Fibroblast of lung (primary cell): ENCODE measurements at regions not wholly inside any gene's neighbourhood (a gene's known extent, or its start where the extent isn't known, plus 50 kb on each side); places are given as distances from the start of the nearest gene placed in this dataset.

Source experiments
- DNase-seq, 2 donors: peaks; one replicate each; pipeline versions ENCODE4 v3.0.0 to v3.0.0-alpha.2; 2010; ENCODE audit warnings: low read depth in 2 of 2
- H2AFZ ChIP-seq: 2 replicates; pipeline ENCODE4 v1.5.1; 2012; ENCODE audit warnings: low read length, control low read depth, inconsistent platforms
- H3K27ac ChIP-seq: 2 replicates; pipeline ENCODE4 v1.5.1; 2011; ENCODE audit warnings: low read length, control low read depth; ENCODE audit not compliant: insufficient read depth
- H3K27me3 ChIP-seq: 2 replicates; pipeline ENCODE4 v1.5.1; 2011; ENCODE audit warnings: mild to moderate bottlenecking, low read length; ENCODE audit not compliant: control insufficient read depth, insufficient read depth
- H3K36me3 ChIP-seq: 2 replicates; pipeline ENCODE4 v1.5.1; 2011; ENCODE audit warnings: low read length; ENCODE audit not compliant: control insufficient read depth, insufficient read depth
- H3K4me1 ChIP-seq: 2 replicates; pipeline ENCODE4 v1.5.1; 2011; ENCODE audit warnings: low read length; ENCODE audit not compliant: control insufficient read depth, insufficient read depth; ENCODE audit errors: extremely low read depth
- H3K4me2 ChIP-seq: 2 replicates; pipeline ENCODE4 v1.5.1; 2011; ENCODE audit warnings: low read length, control low read depth; ENCODE audit not compliant: insufficient read depth; ENCODE audit errors: extremely low read depth
- H3K4me3 ChIP-seq, 4 experiments: fragments of 200-600 bp in 1 of 4; sonication (generic) in 1 of 4; replicated peaks in 1 of 4; 2 replicates each; pipeline ENCODE4 v1.5.1; 2011 to 2016; ENCODE audit warnings: low read length in 4 of 4, low read depth in 3 of 4, mild to moderate bottlenecking in 3 of 4, control low read depth in 2 of 4, inconsistent platforms in 1 of 4, mixed read lengths in 1 of 4; ENCODE audit not compliant: insufficient read depth in 1 of 4; ENCODE audit errors: control extremely low read depth in 1 of 4
- H3K79me2 ChIP-seq: 2 replicates; pipeline ENCODE4 v1.5.1; 2012; ENCODE audit warnings: mild to moderate bottlenecking, low read length, inconsistent platforms; ENCODE audit not compliant: control insufficient read depth, insufficient read depth
- H3K9ac ChIP-seq: 2 replicates; pipeline ENCODE4 v1.5.1; 2011; ENCODE audit warnings: mild to moderate bottlenecking, low read length, control low read depth; ENCODE audit not compliant: insufficient read depth
- H3K9me3 ChIP-seq: 2 replicates; pipeline ENCODE4 v1.5.1; 2012; ENCODE audit warnings: low read depth, low read length; ENCODE audit not compliant: control insufficient read depth, insufficient read depth
- H4K20me1 ChIP-seq: 2 replicates; pipeline ENCODE4 v1.5.1; 2011; ENCODE audit warnings: low read length; ENCODE audit not compliant: control insufficient read depth, insufficient read depth; ENCODE audit errors: extremely low read depth
- CTCF ChIP-seq, 2 donors: IDR thresholded peaks in 1 of 2; conservative IDR thresholded peaks in 1 of 2; 1 replicate in 1 of 2; 2 replicates in 1 of 2; pipeline ENCODE4 v1.5.1; 2011 to 2012; ENCODE audit warnings: low read length in 2 of 2, control low read depth in 1 of 2, inconsistent platforms in 1 of 2, low read depth in 1 of 2, mild to moderate bottlenecking in 1 of 2
- EZH2 ChIP-seq: IDR thresholded peaks from 2 replicates; pipeline ENCODE4 v1.5.1; 2012; ENCODE audit warnings: low read length, control low read depth, mild to moderate bottlenecking; ENCODE audit errors: missing control alignments

GRCh38 chr5:169369130-169369529, 68.2 kb upstream of the SLIT3 start:
- H3K9ac ChIP-seq, result no peak overlapping the region
- no peak overlapping the region for H3K4me2 ChIP-seq
- DNase-seq, result no peak
- no peaks in the 10 kb centered on the region for H3K79me2 ChIP-seq
- no peak overlapping the region for H3K4me3 ChIP-seq
- TF ChIP-seq CTCF (conservative IDR thresholded peaks at IDR 0.05 in 1 of 2, IDR thresholded peaks at IDR 0.05 in 1 of 2; ENCODE audit: low read depth in 1 of 2, low read length in 2 of 2) (no peak), EZH2 (no peak)
- H3K36me3 ChIP-seq, result no peaks in the 10 kb centered on the region
- no peaks in the 10 kb centered on the region for H3K9me3 ChIP-seq
- no peaks in the 10 kb centered on the region for H3K4me1 ChIP-seq
- no peak overlapping the region for H3K27ac ChIP-seq
- no peaks in the 10 kb centered on the region for H4K20me1 ChIP-seq
- H2AFZ ChIP-seq, result no peak overlapping the region
- no peaks in the 10 kb centered on the region for H3K27me3 ChIP-seq

- H3K9me3 ChIP-seq, result no peaks in the 10 kb centered on the region
- no peak overlapping the region for H3K4me3 ChIP-seq
- H3K79me2 ChIP-seq, result no peaks in the 10 kb centered on the region
- no peak overlapping the region for H3K9ac ChIP-seq
- H4K20me1 ChIP-seq, result no peaks in the 10 kb centered on the region
- no peak overlapping the region for H3K4me2 ChIP-seq
- no peaks in the 10 kb centered on the region for H3K27me3 ChIP-seq
- H3K4me1 ChIP-seq, result no peaks in the 10 kb centered on the region
- DNase-seq, result no peak
- no peak for TF ChIP-seq CTCF (conservative IDR thresholded peaks at IDR 0.05 in 1 of 2, IDR thresholded peaks at IDR 0.05 in 1 of 2; ENCODE audit: low read depth in 1 of 2, low read length in 2 of 2)
- no peak for TF ChIP-seq EZH2
- H2AFZ ChIP-seq, result no peak overlapping the region
- H3K36me3 ChIP-seq, result no peaks in the 10 kb centered on the region
- H3K27ac ChIP-seq, result no peak overlapping the region
Observed at GRCh38 chr5:169367861-169368260, 66.9 kb upstream of the SLIT3 start.

- Histone ChIP-seq H3K9me3 (no peaks in the 10 kb centered on the region), H3K4me2 (no peak overlapping the region), H3K79me2 (no peaks in the 10 kb centered on the region), H3K4me1 (no peaks in the 10 kb centered on the region), H3K4me3 (no peak overlapping the region), H3K27ac (no peak overlapping the region), H2AFZ (no peak overlapping the region), H4K20me1 (no peaks in the 10 kb centered on the region), H3K9ac (no peak overlapping the region), H3K36me3 (no peaks in the 10 kb centered on the region), H3K27me3 (no peaks in the 10 kb centered on the region)
- DNase-seq, result no peak
- TF ChIP-seq CTCF (conservative IDR thresholded peaks at IDR 0.05 in 1 of 2, IDR thresholded peaks at IDR 0.05 in 1 of 2; ENCODE audit: low read depth in 1 of 2, low read length in 2 of 2) (no peak), EZH2 (no peak)
Observed at GRCh38 chr5:169357291-169357690, 56.4 kb upstream of the SLIT3 start.
